ENCODE measurements at regions not wholly inside any gene's neighbourhood (a gene's known extent, or its start where the extent isn't known, plus 50 kb on each side); places are given as distances from the start of the nearest gene placed in this dataset.

GRCh38 chr10:36385693-36386092, 739.7 kb upstream of the ANKRD30A start:
- no peak overlapping the region for H3K4me3 ChIP-seq
- peaks cover 0 to 7% (median 0%) of the 10 kb centered on the region in 12 donors for H3K4me1 ChIP-seq
- no peaks in the 10 kb centered on the region for H3K9me3 ChIP-seq
- WGBS, 4 donors: 91 to 98% (median 96%) methylated on average over 9 of the region's 9 CpGs
- ATAC-seq (no peak), DNase-seq (no peak)
- no peaks in the 10 kb centered on the region for H3K36me3 ChIP-seq
- TF ChIP-seq POLR2A (IDR thresholded peaks at IDR 0.05) (no peak), CTCF (IDR thresholded peaks at IDR 0.05) (no peak)
- H3K27ac ChIP-seq: no peak overlapping the region
- H3K27me3 ChIP-seq: no peaks in the 10 kb centered on the region
- intact Hi-C loops (cut with DNase I): no loop called here

- no peak overlapping the region for H3K4me3 ChIP-seq
- no peak for ATAC-seq
- DNase-seq: no peak
- H3K9me3 ChIP-seq: peaks cover 0 to 18% (median 0%) of the 10 kb centered on the region in 12 donors
- H3K36me3 ChIP-seq: no peaks in the 10 kb centered on the region
- no peak for TF ChIP-seq POLR2A (IDR thresholded peaks at IDR 0.05)
- intact Hi-C loops (cut with DNase I): no loop called here
- H3K27ac ChIP-seq: no peak overlapping the region
- no peaks in the 10 kb centered on the region for H3K27me3 ChIP-seq
- WGBS, 4 donors: 73 to 79% (median 77%) methylated on average over 3 of the region's 3 CpGs
- H3K4me1 ChIP-seq: peaks cover 0 to 7% (median 0%) of the 10 kb centered on the region in 12 donors
Observed at GRCh38 chr10:36383349-36383748, 741.3 kb upstream of the FZD8 start.

- no peak overlapping the region for H3K27ac ChIP-seq
- WGBS, 4 donors: 0 to 62% (median 23%) methylated on average over 1 of the region's 1 CpG
- intact Hi-C loops (cut with DNase I): no loop called here
- DNase-seq (no peak), ATAC-seq (no peak)
- no peaks in the 10 kb centered on the region for H3K36me3 ChIP-seq
- no peak overlapping the region for H3K4me3 ChIP-seq
- no peaks in the 10 kb centered on the region for H3K27me3 ChIP-seq
- peaks cover 0 to 7% (median 0%) of the 10 kb centered on the region in 12 donors for H3K4me1 ChIP-seq
- TF ChIP-seq POLR2A (IDR thresholded peaks at IDR 0.05): no peak
- TF ChIP-seq CTCF (IDR thresholded peaks at IDR 0.05): no peak
- H3K9me3 ChIP-seq: peaks cover 0 to 28% (median 0%) of the 10 kb centered on the region in 12 donors
Observed at GRCh38 chr10:36381748-36382147, 739.7 kb upstream of the FZD8 start.

- WGBS, 4 donors: 52 to 59% (median 55%) methylated on average over 2 of the region's 2 CpGs
- H3K36me3 ChIP-seq: no peaks in the 10 kb centered on the region
- no peak overlapping the region for H3K4me3 ChIP-seq
- H3K9me3 ChIP-seq: peaks cover 0 to 28% (median 0%) of the 10 kb centered on the region in 12 donors
- H3K27me3 ChIP-seq: no peaks in the 10 kb centered on the region
- peaks cover 0 to 7% (median 0%) of the 10 kb centered on the region in 12 donors for H3K4me1 ChIP-seq
- ATAC-seq (no peak), DNase-seq (no peak)
- intact Hi-C loops (cut with DNase I): no loop called here
- no peak for TF ChIP-seq POLR2A (IDR thresholded peaks at IDR 0.05)
- TF ChIP-seq CTCF (IDR thresholded peaks at IDR 0.05): no peak
- H3K27ac ChIP-seq: no peak overlapping the region
Observed at GRCh38 chr10:36380538-36380937, 738.4 kb upstream of the FZD8 start.

GRCh38 chr10:36375107-36375506, 733.0 kb upstream of the FZD8 start:
- WGBS, 4 donors: 96 to 100% (median 96%) methylated on average over 3 of the region's 3 CpGs

More at GRCh38 chr10:36375107-36375506, 733.0 kb upstream of the FZD8 start:
- H3K4me3 ChIP-seq: no peak overlapping the region
- no peak for ATAC-seq
- H3K27ac ChIP-seq: no peak overlapping the region
- H3K9me3 ChIP-seq: peaks cover 0 to 28% (median 0%) of the 10 kb centered on the region in 12 donors
- no peaks in the 10 kb centered on the region for H3K4me1 ChIP-seq
- TF ChIP-seq CTCF (IDR thresholded peaks at IDR 0.05): no peak
- no peak for TF ChIP-seq POLR2A (IDR thresholded peaks at IDR 0.05)
- no peaks in the 10 kb centered on the region for H3K27me3 ChIP-seq
- intact Hi-C loops (cut with DNase I): no loop called here
- no peaks in the 10 kb centered on the region for H3K36me3 ChIP-seq
- no peak for DNase-seq
